ENCODE measurements at regions not wholly inside any gene's neighbourhood (a gene's known extent, or its start where the extent isn't known, plus 50 kb on each side); places are given as distances from the start of the nearest gene placed in this dataset.

GRCh38 chr7:156096771-156097538 lies 284.7 kb upstream of the SHH start:
- Mint-ChIP-seq H3K27me3 (no peaks in the 10 kb centered on the region), H3K4me1 (ENCODE audit: low read depth) (peaks cover 33% of the 10 kb centered on the region), H3K4me3 (peak overlapping the region; percentile 64), H3K36me3 (no peaks in the 10 kb centered on the region), H3K9me3 (ENCODE audit: low read depth) (no peaks in the 10 kb centered on the region), H3K27ac (peak overlapping the region; percentile 64)

GRCh38 chr7:156095908-156096539 lies 283.8 kb upstream of the SHH start:
- no peaks in the 10 kb centered on the region for H3K9me3 Mint-ChIP-seq (ENCODE audit: low read depth)
- peak overlapping the region; percentile 64 for H3K27ac Mint-ChIP-seq
- H3K4me1 Mint-ChIP-seq (ENCODE audit: low read depth), result peaks cover 42% of the 10 kb centered on the region
- no peaks in the 10 kb centered on the region for H3K27me3 Mint-ChIP-seq
- H3K36me3 Mint-ChIP-seq, result no peaks in the 10 kb centered on the region
- peak overlapping the region; percentile 64 for H3K4me3 Mint-ChIP-seq

- Mint-ChIP-seq H3K27me3 (no peaks in the 10 kb centered on the region), H3K4me1 (ENCODE audit: low read depth) (peaks cover 42% of the 10 kb centered on the region), H3K36me3 (no peaks in the 10 kb centered on the region), H3K4me3 (no peak overlapping the region), H3K27ac (no peak overlapping the region), H3K9me3 (ENCODE audit: low read depth) (no peaks in the 10 kb centered on the region)
These were observed 282.3 kb upstream of the SHH start for GRCh38 chr7:156094350-156095146.

- no peak overlapping the region for H3K27ac Mint-ChIP-seq
- H3K4me1 Mint-ChIP-seq (ENCODE audit: low read depth), result peaks cover 35% of the 10 kb centered on the region
- no peaks in the 10 kb centered on the region for H3K36me3 Mint-ChIP-seq
- H3K9me3 Mint-ChIP-seq (ENCODE audit: low read depth), result no peaks in the 10 kb centered on the region
- H3K4me3 Mint-ChIP-seq, result no peak overlapping the region
- no peaks in the 10 kb centered on the region for H3K27me3 Mint-ChIP-seq
These were observed 280.0 kb upstream of the SHH start for GRCh38 chr7:156092307-156092706.

- no peaks in the 10 kb centered on the region for H3K36me3 Mint-ChIP-seq
- H3K4me3 Mint-ChIP-seq, result no peak overlapping the region
These were observed 279.3 kb upstream of the SHH start for GRCh38 chr7:156091519-156092080.

GRCh38 chr7:156090988-156091387 lies 278.7 kb upstream of the SHH start:
- Mint-ChIP-seq H3K27me3 (no peaks in the 10 kb centered on the region), H3K4me3 (no peak overlapping the region)

More at GRCh38 chr7:156091519-156092080, 279.3 kb upstream of the SHH start:
- Mint-ChIP-seq H3K9me3 (ENCODE audit: low read depth) (no peaks in the 10 kb centered on the region), H3K27ac (no peak overlapping the region), H3K4me1 (ENCODE audit: low read depth) (peaks cover 28% of the 10 kb centered on the region), H3K27me3 (no peaks in the 10 kb centered on the region)

GRCh38 chr7:156089222-156089621 lies 277.0 kb upstream of the SHH start:
- no peak overlapping the region for H3K27ac Mint-ChIP-seq
- no peaks in the 10 kb centered on the region for H3K27me3 Mint-ChIP-seq
- H3K4me1 Mint-ChIP-seq (ENCODE audit: low read depth), result peaks cover 13% of the 10 kb centered on the region
- no peaks in the 10 kb centered on the region for H3K9me3 Mint-ChIP-seq (ENCODE audit: low read depth)
- no peaks in the 10 kb centered on the region for H3K36me3 Mint-ChIP-seq
- no peak overlapping the region for H3K4me3 Mint-ChIP-seq

More at GRCh38 chr7:156090988-156091387, 278.7 kb upstream of the SHH start:
- Mint-ChIP-seq H3K4me1 (ENCODE audit: low read depth) (peaks cover 22% of the 10 kb centered on the region), H3K36me3 (no peaks in the 10 kb centered on the region), H3K9me3 (ENCODE audit: low read depth) (no peaks in the 10 kb centered on the region), H3K27ac (no peak overlapping the region)

- Mint-ChIP-seq H3K27me3 (no peaks in the 10 kb centered on the region), H3K27ac (no peak overlapping the region), H3K36me3 (no peaks in the 10 kb centered on the region), H3K4me3 (no peak overlapping the region), H3K4me1 (ENCODE audit: low read depth) (peaks cover 13% of the 10 kb centered on the region), H3K9me3 (ENCODE audit: low read depth) (no peaks in the 10 kb centered on the region)
These were observed 275.9 kb upstream of the SHH start for GRCh38 chr7:156088115-156088514.

GRCh38 chr7:156082048-156083040 lies 270.1 kb upstream of the SHH start:
- H3K9me3 Mint-ChIP-seq (ENCODE audit: low read depth), result no peaks in the 10 kb centered on the region
- H3K36me3 Mint-ChIP-seq, result no peaks in the 10 kb centered on the region
- no peaks in the 10 kb centered on the region for H3K4me1 Mint-ChIP-seq (ENCODE audit: low read depth)
- no peak overlapping the region for H3K27ac Mint-ChIP-seq
- no peak overlapping the region for H3K4me3 Mint-ChIP-seq
- H3K27me3 Mint-ChIP-seq, result no peaks in the 10 kb centered on the region

- Mint-ChIP-seq H3K4me3 (no peak overlapping the region), H3K9me3 (ENCODE audit: low read depth) (no peaks in the 10 kb centered on the region), H3K27me3 (no peaks in the 10 kb centered on the region), H3K36me3 (no peaks in the 10 kb centered on the region), H3K4me1 (ENCODE audit: low read depth) (no peaks in the 10 kb centered on the region), H3K27ac (no peak overlapping the region)
These were observed 268.3 kb upstream of the SHH start for GRCh38 chr7:156080596-156080995.

- H3K27ac Mint-ChIP-seq, result no peak overlapping the region
- H3K9me3 Mint-ChIP-seq (ENCODE audit: low read depth), result no peaks in the 10 kb centered on the region
- no peaks in the 10 kb centered on the region for H3K36me3 Mint-ChIP-seq
- no peaks in the 10 kb centered on the region for H3K27me3 Mint-ChIP-seq
- H3K4me3 Mint-ChIP-seq, result no peak overlapping the region
- H3K4me1 Mint-ChIP-seq (ENCODE audit: low read depth), result no peaks in the 10 kb centered on the region
These were observed 267.8 kb upstream of the SHH start for GRCh38 chr7:156080046-156080445.

- Mint-ChIP-seq H3K9me3 (ENCODE audit: low read depth) (no peaks in the 10 kb centered on the region), H3K36me3 (no peaks in the 10 kb centered on the region), H3K27me3 (no peaks in the 10 kb centered on the region), H3K4me1 (ENCODE audit: low read depth) (no peaks in the 10 kb centered on the region), H3K27ac (no peak overlapping the region), H3K4me3 (no peak overlapping the region)
These were observed 266.9 kb upstream of the SHH start for GRCh38 chr7:156079156-156079555.

GRCh38 chr7:156074982-156075615 lies 262.8 kb upstream of the SHH start:
- Mint-ChIP-seq H3K4me3 (no peak overlapping the region), H3K27me3 (no peaks in the 10 kb centered on the region), H3K27ac (no peak overlapping the region), H3K36me3 (no peaks in the 10 kb centered on the region), H3K9me3 (ENCODE audit: low read depth) (no peaks in the 10 kb centered on the region), H3K4me1 (ENCODE audit: low read depth) (no peaks in the 10 kb centered on the region)

GRCh38 chr7:156074084-156074483 lies 261.8 kb upstream of the SHH start:
- Mint-ChIP-seq H3K4me1 (ENCODE audit: low read depth) (peaks cover 2% of the 10 kb centered on the region), H3K9me3 (ENCODE audit: low read depth) (no peaks in the 10 kb centered on the region), H3K36me3 (no peaks in the 10 kb centered on the region), H3K27me3 (no peaks in the 10 kb centered on the region), H3K27ac (no peak overlapping the region), H3K4me3 (no peak overlapping the region)
